Astrocyte (in vitro differentiated cells and primary cell): ENCODE measurements at regions not wholly inside any gene's neighbourhood (a gene's known extent, or its start where the extent isn't known, plus 50 kb on each side); places are given as distances from the start of the nearest gene placed in this dataset.

Experiments
- DNase-seq: peaks from one replicate; pipeline ENCODE4 v3.0.0-alpha.2; 2010; ENCODE audit warnings: low read depth
- FAIRE-seq: peaks from 2 replicates; lab custom pipeline; 2011; peaks lifted over from hg19 to GRCh38; lab: Jason Lieb, UNC
- H2AFZ ChIP-seq: 2 replicates; pipeline ENCODE4 v1.6.0; 2012; ENCODE audit warnings: low read depth, low read length, inconsistent platforms
- H3K27ac ChIP-seq: 2 replicates; pipeline ENCODE4 v1.5.1; 2011; ENCODE audit warnings: low read depth, low read length, inconsistent platforms
- H3K27me3 ChIP-seq: 2 replicates; pipeline ENCODE4 v1.6.0; 2011; ENCODE audit warnings: low read length, inconsistent platforms; ENCODE audit not compliant: insufficient read depth
- H3K36me3 ChIP-seq: 2 replicates; pipeline ENCODE4 v1.5.1; 2011; ENCODE audit warnings: low read length, inconsistent platforms; ENCODE audit not compliant: insufficient read depth
- H3K4me1 ChIP-seq: 2 replicates; pipeline ENCODE4 v1.5.1; 2011; ENCODE audit warnings: low read length, inconsistent platforms; ENCODE audit not compliant: insufficient read depth
- H3K4me2 ChIP-seq: 2 replicates; pipeline ENCODE4 v1.6.0; 2012; ENCODE audit warnings: low read length, inconsistent platforms
- H3K4me3 ChIP-seq: 2 replicates; pipeline ENCODE4 v1.5.1; 2011; ENCODE audit warnings: low read depth, mild to moderate bottlenecking, low read length, inconsistent platforms; ENCODE audit not compliant: insufficient read depth
- H3K79me2 ChIP-seq: 2 replicates; pipeline ENCODE4 v1.6.0; 2012; ENCODE audit warnings: mild to moderate bottlenecking, low read length, inconsistent platforms; ENCODE audit not compliant: insufficient read depth
- H3K9ac ChIP-seq: 2 replicates; pipeline ENCODE4 v1.6.0; 2012; ENCODE audit warnings: mild to moderate bottlenecking, low read length, inconsistent platforms
- H3K9me3 ChIP-seq: 2 replicates; pipeline ENCODE4 v1.5.1; 2012; ENCODE audit warnings: low read depth, mild to moderate bottlenecking, low read length, inconsistent platforms; ENCODE audit not compliant: insufficient read depth
- H4K20me1 ChIP-seq: 2 replicates; pipeline ENCODE4 v1.6.0; 2012; ENCODE audit warnings: low read length, inconsistent platforms; ENCODE audit not compliant: insufficient read depth
- H3K27ac Mint-ChIP-seq: one replicate; pipeline ENCODE4 v1.8.0; 2021; ENCODE audit warnings: mild to moderate bottlenecking, mixed read lengths; ENCODE audit not compliant: unreplicated experiment
- H3K27me3 Mint-ChIP-seq: one replicate; pipeline ENCODE4 v1.8.0; 2021; ENCODE audit warnings: low read depth, mixed read lengths; ENCODE audit not compliant: unreplicated experiment
- H3K36me3 Mint-ChIP-seq: one replicate; pipeline ENCODE4 v1.8.0; 2021; ENCODE audit warnings: low read depth, mixed read lengths; ENCODE audit not compliant: unreplicated experiment
- H3K4me1 Mint-ChIP-seq: one replicate; pipeline ENCODE4 v1.8.0; 2021; ENCODE audit warnings: low read depth, mixed read lengths; ENCODE audit not compliant: unreplicated experiment
- H3K4me3 Mint-ChIP-seq: one replicate; pipeline ENCODE4 v1.8.0; 2021; ENCODE audit warnings: mild to moderate bottlenecking, moderate library complexity, mixed read lengths; ENCODE audit not compliant: unreplicated experiment
- H3K9me3 Mint-ChIP-seq: one replicate; pipeline ENCODE4 v1.8.0; 2021; ENCODE audit warnings: mild to moderate bottlenecking, mixed read lengths; ENCODE audit not compliant: unreplicated experiment
- EZH2 ChIP-seq: IDR thresholded peaks from 2 replicates; pipeline ENCODE4 v1.6.1; 2012; ENCODE audit warnings: mild to moderate bottlenecking, low read length, inconsistent platforms; ENCODE audit not compliant: insufficient read depth
- TF ChIP-seq, protein P1 (sequence below): IDR thresholded peaks from 2 replicates; pipeline ENCODE4 v1.5.1; 2011; ENCODE audit warnings: low read depth, mild to moderate bottlenecking, inconsistent platforms, low read length, moderate library complexity; ENCODE audit not compliant: insufficient read depth

DNA sequence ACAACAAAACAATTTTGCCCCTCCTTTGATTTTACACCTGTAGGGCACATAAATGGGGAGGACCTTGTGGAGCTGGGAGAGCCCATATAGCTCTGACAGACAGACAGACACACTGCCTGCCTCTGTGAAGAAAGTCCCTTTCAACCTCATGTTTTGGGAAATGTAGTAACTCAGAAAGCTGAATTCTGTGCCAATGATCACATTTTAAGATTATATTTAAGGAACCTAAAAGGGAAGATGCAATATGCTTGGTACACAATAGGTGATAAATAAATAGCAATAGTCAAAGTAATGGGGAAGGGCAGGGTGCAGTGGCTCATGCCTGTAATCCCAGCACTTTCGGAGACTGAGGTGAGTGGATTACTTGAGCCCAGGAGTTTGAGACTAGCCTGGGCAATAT is 446.4 kb upstream of the ID2 start:
- H3K79me2 ChIP-seq, result no peaks in the 10 kb centered on the region
- H3K9me3 ChIP-seq, result no peaks in the 10 kb centered on the region
- H2AFZ ChIP-seq, result no peak overlapping the region
- H3K27me3 Mint-ChIP-seq, result peaks cover 42% of the 10 kb centered on the region
- H3K4me1 Mint-ChIP-seq, result no peaks in the 10 kb centered on the region
- no peak overlapping the region for H3K4me3 Mint-ChIP-seq
- H3K4me3 ChIP-seq, result no peak overlapping the region
- FAIRE-seq (no peak), DNase-seq (no peak)
- no peaks in the 10 kb centered on the region for H3K27me3 ChIP-seq
- no peaks in the 10 kb centered on the region for H3K36me3 ChIP-seq
- H3K4me1 ChIP-seq, result no peaks in the 10 kb centered on the region
- H3K9ac ChIP-seq, result no peak overlapping the region
- H4K20me1 ChIP-seq, result no peaks in the 10 kb centered on the region
- TF ChIP-seq EZH2, result no peak
- TF ChIP-seq, protein P1, sequence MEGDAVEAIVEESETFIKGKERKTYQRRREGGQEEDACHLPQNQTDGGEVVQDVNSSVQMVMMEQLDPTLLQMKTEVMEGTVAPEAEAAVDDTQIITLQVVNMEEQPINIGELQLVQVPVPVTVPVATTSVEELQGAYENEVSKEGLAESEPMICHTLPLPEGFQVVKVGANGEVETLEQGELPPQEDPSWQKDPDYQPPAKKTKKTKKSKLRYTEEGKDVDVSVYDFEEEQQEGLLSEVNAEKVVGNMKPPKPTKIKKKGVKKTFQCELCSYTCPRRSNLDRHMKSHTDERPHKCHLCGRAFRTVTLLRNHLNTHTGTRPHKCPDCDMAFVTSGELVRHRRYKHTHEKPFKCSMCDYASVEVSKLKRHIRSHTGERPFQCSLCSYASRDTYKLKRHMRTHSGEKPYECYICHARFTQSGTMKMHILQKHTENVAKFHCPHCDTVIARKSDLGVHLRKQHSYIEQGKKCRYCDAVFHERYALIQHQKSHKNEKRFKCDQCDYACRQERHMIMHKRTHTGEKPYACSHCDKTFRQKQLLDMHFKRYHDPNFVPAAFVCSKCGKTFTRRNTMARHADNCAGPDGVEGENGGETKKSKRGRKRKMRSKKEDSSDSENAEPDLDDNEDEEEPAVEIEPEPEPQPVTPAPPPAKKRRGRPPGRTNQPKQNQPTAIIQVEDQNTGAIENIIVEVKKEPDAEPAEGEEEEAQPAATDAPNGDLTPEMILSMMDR, result no peak
- H3K9me3 Mint-ChIP-seq, result peaks cover 5% of the 10 kb centered on the region
- H3K27ac Mint-ChIP-seq, result no peak overlapping the region
- H3K4me2 ChIP-seq, result no peak overlapping the region
- no peak overlapping the region for H3K27ac ChIP-seq
- no peaks in the 10 kb centered on the region for H3K36me3 Mint-ChIP-seq

DNA sequence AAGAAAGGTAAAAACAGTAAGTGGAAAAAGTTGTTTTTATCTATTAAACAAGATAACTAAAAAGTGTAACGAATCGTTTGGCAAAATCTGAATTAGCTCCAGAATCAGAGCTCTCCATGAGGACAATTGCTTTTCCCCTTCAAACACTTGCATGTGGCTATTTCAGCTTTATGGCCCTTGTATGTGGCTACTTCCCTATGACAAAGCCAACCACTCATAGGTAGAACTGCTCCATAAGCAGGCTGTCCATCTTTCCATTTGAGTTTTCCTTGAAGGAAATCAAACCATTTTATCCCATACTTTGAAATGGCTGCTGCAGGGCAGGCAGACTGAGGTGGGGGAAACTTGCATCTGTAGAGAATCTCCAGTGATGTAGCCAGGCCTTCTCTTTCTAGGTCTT is 445.5 kb upstream of the ID2 start:
- no peak overlapping the region for H3K4me3 Mint-ChIP-seq
- no peak overlapping the region for H3K9ac ChIP-seq
- H3K27ac Mint-ChIP-seq, result no peak overlapping the region

DNA sequence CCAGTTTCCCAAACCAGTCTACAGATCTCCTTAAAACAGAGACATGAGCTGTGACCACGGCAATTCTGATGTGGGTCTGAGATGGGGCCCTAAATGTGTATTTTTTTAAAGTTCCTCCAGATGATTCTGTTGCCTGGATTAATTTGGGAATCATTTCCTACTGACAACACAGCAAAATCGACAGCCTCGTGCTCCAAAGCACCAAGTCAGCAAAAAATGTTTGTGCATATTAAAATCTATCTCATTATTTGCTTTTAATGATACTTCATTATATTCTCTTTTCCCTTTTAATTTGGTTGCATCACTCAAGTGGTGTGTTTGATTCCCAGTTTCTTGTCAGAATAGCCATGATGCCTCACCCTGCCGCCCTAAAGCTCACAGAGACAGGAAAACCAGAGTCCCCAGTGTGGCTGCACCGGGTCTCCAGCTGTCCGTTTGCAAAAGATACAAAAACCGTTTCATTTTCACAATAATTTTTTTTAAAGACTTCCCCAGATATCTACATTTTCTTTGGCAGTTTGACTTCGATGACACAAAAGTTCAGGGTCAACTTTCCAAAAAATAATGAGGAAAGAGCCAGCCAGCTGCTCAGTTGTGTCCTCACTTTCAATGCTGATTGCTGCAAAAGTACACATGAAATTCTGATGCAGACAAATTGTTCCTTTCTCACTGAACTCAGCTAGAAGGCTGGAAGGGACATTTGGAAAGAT is 443.2 kb upstream of the ID2 start:
- Mint-ChIP-seq H3K27me3 (peaks cover 37% of the 10 kb centered on the region), H3K4me3 (no peak overlapping the region), H3K4me1 (no peaks in the 10 kb centered on the region), H3K9me3 (peaks cover 7% of the 10 kb centered on the region), H3K36me3 (no peaks in the 10 kb centered on the region), H3K27ac (no peak overlapping the region)
- DNase-seq (no peak), FAIRE-seq (no peak)
- no peak overlapping the region for H3K4me3 ChIP-seq
- no peak overlapping the region for H3K4me2 ChIP-seq
- no peak overlapping the region for H3K27ac ChIP-seq
- H3K79me2 ChIP-seq, result no peaks in the 10 kb centered on the region
- no peaks in the 10 kb centered on the region for H3K36me3 ChIP-seq
- TF ChIP-seq, protein P1, result no peak
- no peak for TF ChIP-seq EZH2
- H3K4me1 ChIP-seq, result no peaks in the 10 kb centered on the region
- H3K27me3 ChIP-seq, result no peaks in the 10 kb centered on the region
- H3K9me3 ChIP-seq, result peaks cover 3% of the 10 kb centered on the region
- no peak overlapping the region for H3K9ac ChIP-seq
- no peak overlapping the region for H2AFZ ChIP-seq
- H4K20me1 ChIP-seq, result no peaks in the 10 kb centered on the region

More for the DNA sequence above, 445.5 kb upstream of the ID2 start:
- Histone ChIP-seq H3K27me3 (no peaks in the 10 kb centered on the region), H3K27ac (no peak overlapping the region), H2AFZ (no peak overlapping the region), H3K4me2 (no peak overlapping the region), H3K4me3 (no peak overlapping the region), H3K9me3 (no peaks in the 10 kb centered on the region), H3K36me3 (no peaks in the 10 kb centered on the region), H3K4me1 (no peaks in the 10 kb centered on the region), H3K79me2 (no peaks in the 10 kb centered on the region), H4K20me1 (no peaks in the 10 kb centered on the region)
- no peak for DNase-seq
- no peak for FAIRE-seq
- H3K4me1 Mint-ChIP-seq, result no peaks in the 10 kb centered on the region
- TF ChIP-seq EZH2, result no peak
- TF ChIP-seq, protein P1, result no peak
- peaks cover 5% of the 10 kb centered on the region for H3K9me3 Mint-ChIP-seq
- no peaks in the 10 kb centered on the region for H3K36me3 Mint-ChIP-seq
- H3K27me3 Mint-ChIP-seq, result peaks cover 42% of the 10 kb centered on the region
